ENCODE measurements at regions not wholly inside any gene's neighbourhood (a gene's known extent, or its start where the extent isn't known, plus 50 kb on each side); places are given as distances from the start of the nearest gene placed in this dataset.

- TF ChIP-seq, protein P1, sequence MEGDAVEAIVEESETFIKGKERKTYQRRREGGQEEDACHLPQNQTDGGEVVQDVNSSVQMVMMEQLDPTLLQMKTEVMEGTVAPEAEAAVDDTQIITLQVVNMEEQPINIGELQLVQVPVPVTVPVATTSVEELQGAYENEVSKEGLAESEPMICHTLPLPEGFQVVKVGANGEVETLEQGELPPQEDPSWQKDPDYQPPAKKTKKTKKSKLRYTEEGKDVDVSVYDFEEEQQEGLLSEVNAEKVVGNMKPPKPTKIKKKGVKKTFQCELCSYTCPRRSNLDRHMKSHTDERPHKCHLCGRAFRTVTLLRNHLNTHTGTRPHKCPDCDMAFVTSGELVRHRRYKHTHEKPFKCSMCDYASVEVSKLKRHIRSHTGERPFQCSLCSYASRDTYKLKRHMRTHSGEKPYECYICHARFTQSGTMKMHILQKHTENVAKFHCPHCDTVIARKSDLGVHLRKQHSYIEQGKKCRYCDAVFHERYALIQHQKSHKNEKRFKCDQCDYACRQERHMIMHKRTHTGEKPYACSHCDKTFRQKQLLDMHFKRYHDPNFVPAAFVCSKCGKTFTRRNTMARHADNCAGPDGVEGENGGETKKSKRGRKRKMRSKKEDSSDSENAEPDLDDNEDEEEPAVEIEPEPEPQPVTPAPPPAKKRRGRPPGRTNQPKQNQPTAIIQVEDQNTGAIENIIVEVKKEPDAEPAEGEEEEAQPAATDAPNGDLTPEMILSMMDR (IDR thresholded peaks at IDR 0.05) = no peak
- TF ChIP-seq POLR2A (IDR thresholded peaks at IDR 0.05) = no peak
Observed at GRCh38 chr11:11095831-11096723, 238.2 kb upstream of the ZBED5 start.
